ENCODE measurements at regions not wholly inside any gene's neighbourhood (a gene's known extent, or its start where the extent isn't known, plus 50 kb on each side); places are given as distances from the start of the nearest gene placed in this dataset.

GRCh38 chr14:82060219-82060618 lies 526.6 kb upstream of the SEL1L start:
- no peak overlapping the region for H3K4me3 ChIP-seq (ENCODE audit: low read length)
- no peak for TF ChIP-seq CTCF (conservative IDR thresholded peaks at IDR 0.05; ENCODE audit: low read length)

DNA sequence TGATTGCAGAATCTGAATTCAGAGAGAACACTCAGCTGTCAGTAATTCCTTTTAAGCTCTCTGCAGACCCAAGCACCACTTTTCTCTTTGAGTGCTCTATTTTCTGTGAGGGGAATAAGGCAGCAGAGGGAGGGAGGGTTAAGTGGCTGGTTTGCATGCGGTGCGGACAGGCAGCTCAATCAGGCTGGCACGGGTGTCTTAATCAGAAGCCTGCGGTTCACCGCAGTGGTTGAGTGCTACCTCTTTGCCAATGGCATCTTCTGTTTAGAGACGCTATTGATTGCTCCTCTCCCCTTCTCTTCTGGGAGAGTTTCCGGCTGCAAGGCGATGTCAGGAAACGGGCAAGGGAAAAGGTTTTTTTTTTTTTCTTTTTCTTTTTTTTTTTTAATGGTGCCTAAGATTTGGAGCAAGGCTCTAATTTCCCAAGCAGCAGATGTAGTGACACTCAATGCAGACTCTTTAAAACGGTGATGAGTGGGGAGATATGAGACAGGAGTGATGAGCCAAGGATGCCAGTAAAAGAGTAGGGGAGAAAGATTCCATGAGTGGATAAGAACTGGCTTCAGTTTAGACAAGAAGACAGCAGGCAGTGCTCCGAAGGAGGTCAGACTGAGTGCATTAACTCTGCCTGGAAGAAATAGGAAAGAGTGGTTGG lies 533.7 kb upstream of the SEL1L start:
- no peak for TF ChIP-seq CTCF (conservative IDR thresholded peaks at IDR 0.05; ENCODE audit: low read length)
- no peak for DNase-seq (ENCODE audit: low read depth)
- H3K4me3 ChIP-seq (ENCODE audit: low read length): no peak overlapping the region

More at GRCh38 chr14:82060219-82060618, 526.6 kb upstream of the SEL1L start:
- DNase-seq (ENCODE audit: low read depth): no peak

DNA sequence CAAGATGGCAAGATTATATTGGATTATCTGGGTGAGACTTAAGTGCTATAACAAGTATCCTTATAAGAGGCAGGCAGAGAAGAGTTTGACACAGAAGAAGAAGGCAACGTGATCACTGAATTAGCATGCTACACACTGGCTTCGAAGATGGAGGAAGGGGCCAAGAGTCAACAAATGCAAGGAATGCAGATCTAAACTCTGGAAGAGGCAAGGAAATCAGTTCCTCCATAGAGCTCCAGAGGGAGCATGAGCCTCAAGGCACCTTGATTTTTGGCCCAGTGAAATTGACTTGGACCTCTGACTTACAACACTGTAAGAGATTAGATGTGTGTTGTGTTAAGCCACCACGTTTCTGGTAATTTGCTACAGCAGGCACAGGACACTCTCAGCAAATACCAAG lies 536.4 kb upstream of the SEL1L start:
- no peak for DNase-seq (ENCODE audit: low read depth)
- no peak for TF ChIP-seq CTCF (conservative IDR thresholded peaks at IDR 0.05; ENCODE audit: low read length)

DNA sequence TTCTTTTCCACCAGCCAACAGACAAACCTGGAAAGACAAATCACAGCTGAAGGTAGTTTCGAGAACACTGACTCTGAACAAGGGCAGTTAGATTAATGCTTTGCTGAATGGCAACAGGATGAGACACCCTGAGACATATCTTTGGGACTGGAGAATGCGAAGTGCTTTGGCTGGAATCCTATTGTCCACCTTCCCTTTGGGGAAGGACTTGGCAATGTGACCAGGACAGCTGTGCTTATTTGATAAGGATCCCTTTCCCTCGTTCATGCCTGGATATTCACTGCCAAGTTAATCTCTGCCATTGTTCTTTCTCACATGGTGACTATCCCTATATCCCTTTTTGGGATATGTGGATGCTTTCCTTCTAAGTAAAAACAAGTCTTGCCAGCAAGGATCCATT lies 537.1 kb upstream of the SEL1L start:
- DNase-seq (ENCODE audit: low read depth): no peak
- no peak for TF ChIP-seq CTCF (conservative IDR thresholded peaks at IDR 0.05; ENCODE audit: low read length)

More for the DNA sequence above, 536.4 kb upstream of the SEL1L start:
- no peak overlapping the region for H3K4me3 ChIP-seq (ENCODE audit: low read length)

DNA sequence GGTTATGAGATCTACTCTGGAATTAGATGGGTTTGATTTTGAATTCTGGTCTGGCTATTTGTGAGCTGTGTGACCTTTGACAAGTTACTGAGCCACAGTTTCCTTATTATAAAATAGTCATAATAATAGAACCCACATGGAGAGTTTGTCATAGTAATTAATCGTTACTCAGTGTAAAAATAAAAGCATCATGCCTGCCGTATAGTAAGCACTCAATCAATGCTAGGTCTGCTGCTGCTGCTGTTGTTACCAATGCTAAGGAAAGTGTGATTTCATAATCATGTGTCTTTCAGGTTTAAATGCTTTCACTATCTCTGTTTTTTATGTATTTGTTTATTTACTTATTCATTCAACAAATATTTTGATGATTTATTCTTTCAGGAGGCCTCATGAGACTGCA lies 539.9 kb upstream of the SEL1L start:
- no peak overlapping the region for H3K4me3 ChIP-seq (ENCODE audit: low read length)
- DNase-seq (ENCODE audit: low read depth): no peak
- no peak for TF ChIP-seq CTCF (conservative IDR thresholded peaks at IDR 0.05; ENCODE audit: low read length)

More for the DNA sequence above, 537.1 kb upstream of the SEL1L start:
- no peak overlapping the region for H3K4me3 ChIP-seq (ENCODE audit: low read length)

DNA sequence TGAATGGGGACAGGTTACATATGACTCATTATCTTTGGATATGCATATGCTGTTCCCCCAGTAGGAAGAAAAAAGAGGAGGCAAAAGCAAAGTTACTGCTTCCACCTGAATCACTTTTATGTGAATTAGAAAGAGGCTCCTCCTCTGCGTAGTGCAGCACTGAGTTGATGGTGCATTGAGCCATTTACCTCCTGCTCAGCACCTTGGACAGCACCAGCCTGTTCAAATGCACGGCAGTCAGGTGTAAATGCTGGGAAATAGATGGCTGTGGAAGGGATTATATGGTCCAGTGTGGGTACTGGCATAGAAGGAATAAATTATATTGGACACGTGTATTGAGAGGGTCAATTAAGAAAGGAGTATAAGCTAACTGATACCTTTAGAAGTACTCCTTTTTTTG lies 541.9 kb upstream of the SEL1L start:
- DNase-seq (ENCODE audit: low read depth): no peak
- H3K4me3 ChIP-seq (ENCODE audit: low read length): no peak overlapping the region
- no peak for TF ChIP-seq CTCF (conservative IDR thresholded peaks at IDR 0.05; ENCODE audit: low read length)

GRCh38 chr14:82079553-82079952 lies 545.9 kb upstream of the SEL1L start:
- no peak for TF ChIP-seq CTCF (conservative IDR thresholded peaks at IDR 0.05; ENCODE audit: low read length)
- H3K4me3 ChIP-seq (ENCODE audit: low read length): no peak overlapping the region
- no peak for DNase-seq (ENCODE audit: low read depth)
